Pancreas (tissue), 10 donors: ENCODE measurements at regions not wholly inside any gene's neighbourhood (a gene's known extent, or its start where the extent isn't known, plus 50 kb on each side); places are given as distances from the start of the nearest gene placed in this dataset.
"Not testable (repeated sequence)": the region's sequence is repeated elsewhere in the genome, so short reads cannot be mapped to it uniquely, and the experiment has no call there.

Experiments used
- ATAC-seq, 4 donors: fragments of 200-7000 bp; cut with Tn5 transposase; one replicate each; pipeline versions ENCODE4 v1.8.0 to v1.9.1; 2020; ENCODE audit warnings: mild to moderate bottlenecking in 4 of 4, moderate library complexity in 4 of 4
- DNase-seq, 6 donors: peaks; one replicate each; pipeline ENCODE4 v3.0.0-alpha.2; 2020
- FAIRE-seq: peaks from 2 replicates; lab custom pipeline; 2012; peaks lifted over from hg19 to GRCh38; lab: Jason Lieb, UNC
- H3K27ac ChIP-seq, 4 donors: fragments of 200-600 bp; sonication (generic); 1 replicate in 3 of 4; 2 replicates in 1 of 4; pipeline versions ENCODE4 v1.5.0 to v1.8.0; 2020
- H3K27me3 ChIP-seq, 4 donors: fragments of 200-600 bp; one replicate each; pipeline ENCODE4 v1.8.0; 2021
- H3K36me3 ChIP-seq, 3 donors: fragments of 200-600 bp; sonication (generic) in 1 of 3; one replicate each; pipeline versions ENCODE4 v1.5.0 to v1.8.0; 2020 to 2021
- H3K4me1 ChIP-seq, 3 donors: fragments of 200-600 bp; one replicate each; pipeline ENCODE4 v1.8.0; 2021
- H3K4me3 ChIP-seq, 4 donors: fragments of 200-600 bp; sonication (generic) in 2 of 4; one replicate each; pipeline versions ENCODE4 v1.5.0 to v1.8.0; 2020 to 2021
- H3K9me3 ChIP-seq, 4 donors: fragments of 200-600 bp; one replicate each; pipeline ENCODE4 v1.8.0; 2021
- WGBS, 2 donors: extraction: QIAGEN DNeasy Blood & Tissue Kit; methylation state at CpG; one replicate each; pipeline ENCODE4 v1.1.7; 2013; 5-methylcytosine and 5-hydroxymethylcytosine counted together
- intact Hi-C, 3 donors: fragments of 100-400 bp; cut with DNase I; formaldehyde crosslinking; loops; one replicate each; pipeline versions ENCODE4 v1.11.1 to v1.14.2; 2022
- TF ChIP-seq, protein P1 (sequence below), 4 donors: fragments of 200-600 bp; sonication (generic) in 3 of 4; IDR thresholded peaks; one replicate each; pipeline versions ENCODE4 v1.5.0 to v1.8.0; 2021; ENCODE audit warnings: antibody characterized with exemption in 4 of 4
- donor health status: healthy with polysubstance abuse.
- donor health status: DM: no; HTN: no; CAD: no; lungs with moderate emphysema.
- donor health status: DM: no; HTN: no; CAD: no.
- donor health status: control.
- donor health status: control.
- donor health status: Bipolar disorder and iron deficiency.
- donor health status: DM: yes; HTN: yes; CAD: no.
- donor health status: DM: no; HTN: no; CAD: no.
- donor health status: DM: no; HTN: no; CAD: no.
- donor health status: DM: yes; HTN: yes; CAD: no.

DNA sequence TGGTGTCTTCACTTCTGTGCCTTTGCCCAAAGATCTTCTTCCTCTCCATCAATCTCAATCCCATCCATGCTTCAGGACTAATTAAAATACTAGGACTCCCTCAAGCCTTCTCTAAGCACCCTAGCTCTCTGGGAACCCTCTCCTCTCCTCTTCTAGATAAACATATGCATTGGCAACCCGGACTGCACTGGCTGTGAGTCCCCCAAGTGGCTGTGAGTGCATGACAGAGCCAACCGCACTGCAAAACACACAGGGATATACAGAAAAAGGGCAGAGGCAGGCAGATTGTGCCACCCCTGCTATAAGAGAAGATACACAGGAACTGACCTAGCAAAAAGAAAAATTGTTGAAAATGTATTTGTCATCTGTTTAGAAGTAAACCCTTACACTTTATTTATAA, 457.1 kb downstream of the MFSD1 start:
- no peaks in the 10 kb centered on the region for H3K36me3 ChIP-seq
- peaks cover 0 to 8% (median 0%) of the 10 kb centered on the region in 4 donors for H3K27me3 ChIP-seq
- H3K27ac ChIP-seq: no peak overlapping the region
- DNase-seq: no peak
- WGBS, 2 donors: 50 to 51% methylated on average over 2 of the region's 2 CpGs
- H3K9me3 ChIP-seq: no peaks in the 10 kb centered on the region
- ATAC-seq: no peak
- intact Hi-C loops: loop anchor here in 2 of 3 donors (5.0 kb wide), 2 partner anchors 342 to 417 kb away; no protein-coding TSS in a partner anchor
- TF ChIP-seq, protein P1, sequence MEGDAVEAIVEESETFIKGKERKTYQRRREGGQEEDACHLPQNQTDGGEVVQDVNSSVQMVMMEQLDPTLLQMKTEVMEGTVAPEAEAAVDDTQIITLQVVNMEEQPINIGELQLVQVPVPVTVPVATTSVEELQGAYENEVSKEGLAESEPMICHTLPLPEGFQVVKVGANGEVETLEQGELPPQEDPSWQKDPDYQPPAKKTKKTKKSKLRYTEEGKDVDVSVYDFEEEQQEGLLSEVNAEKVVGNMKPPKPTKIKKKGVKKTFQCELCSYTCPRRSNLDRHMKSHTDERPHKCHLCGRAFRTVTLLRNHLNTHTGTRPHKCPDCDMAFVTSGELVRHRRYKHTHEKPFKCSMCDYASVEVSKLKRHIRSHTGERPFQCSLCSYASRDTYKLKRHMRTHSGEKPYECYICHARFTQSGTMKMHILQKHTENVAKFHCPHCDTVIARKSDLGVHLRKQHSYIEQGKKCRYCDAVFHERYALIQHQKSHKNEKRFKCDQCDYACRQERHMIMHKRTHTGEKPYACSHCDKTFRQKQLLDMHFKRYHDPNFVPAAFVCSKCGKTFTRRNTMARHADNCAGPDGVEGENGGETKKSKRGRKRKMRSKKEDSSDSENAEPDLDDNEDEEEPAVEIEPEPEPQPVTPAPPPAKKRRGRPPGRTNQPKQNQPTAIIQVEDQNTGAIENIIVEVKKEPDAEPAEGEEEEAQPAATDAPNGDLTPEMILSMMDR (IDR thresholded peaks at IDR 0.05): no peak
- H3K4me1 ChIP-seq: no peaks in the 10 kb centered on the region
- no peak overlapping the region for H3K4me3 ChIP-seq
- FAIRE-seq: no peak

- no peaks in the 10 kb centered on the region for H3K4me1 ChIP-seq
- no peak overlapping the region for H3K4me3 ChIP-seq
- 13 to 16% methylated on average over 5 of the region's 5 CpGs for WGBS, 2 donors
- no peak overlapping the region for H3K27ac ChIP-seq
- TF ChIP-seq, protein P1 (IDR thresholded peaks at IDR 0.05): peak; percentile 48 to 73 (median 66)
- peak in 3 of 4 donors; percentile 76 to 81 (median 80) for ATAC-seq
- intact Hi-C loops: loop anchor here in 2 of 3 donors (5.0 to 10.0 kb wide), 2 partner anchors 345 to 547 kb away; no protein-coding TSS in a partner anchor
- peaks cover 0 to 8% (median 0%) of the 10 kb centered on the region in 4 donors for H3K27me3 ChIP-seq
- H3K9me3 ChIP-seq: no peaks in the 10 kb centered on the region
- peak; percentile 86 for FAIRE-seq
- peak in 3 of 6 donors; percentile 17 to 58 (median 20) for DNase-seq
- no peaks in the 10 kb centered on the region for H3K36me3 ChIP-seq
Measured at GRCh38 chr3:159260049-159260662, 458.3 kb downstream of the MFSD1 start.

GRCh38 chr3:159261333-159261732, 459.5 kb downstream of the MFSD1 start:
- not testable (repeated sequence) for H3K27me3 ChIP-seq, H3K36me3 ChIP-seq, ATAC-seq, H3K9me3 ChIP-seq, H3K4me3 ChIP-seq, FAIRE-seq, H3K4me1 ChIP-seq, DNase-seq, H3K27ac ChIP-seq
- 20 to 31% methylated on average over 4 of the region's 4 CpGs for WGBS, 2 donors
- intact Hi-C loops: loop anchor here in 2 of 3 donors (5.0 to 10.0 kb wide), 2 partner anchors 347 to 546 kb away; no protein-coding TSS in a partner anchor

- intact Hi-C loops: loop anchor here in 2 of 3 donors (5.0 to 10.0 kb wide), 2 partner anchors 349 to 543 kb away; no protein-coding TSS in a partner anchor
- TF ChIP-seq, protein P1 (IDR thresholded peaks at IDR 0.05): peak in 3 of 4 donors; percentile 29 to 34 (median 34)
- H3K4me1 ChIP-seq: no peaks in the 10 kb centered on the region
- H3K9me3 ChIP-seq: no peaks in the 10 kb centered on the region
- FAIRE-seq (peak; percentile 53), ATAC-seq (peak in 3 of 4 donors; percentile 62 to 71 (median 70)), DNase-seq (peak in 1 of 6 donors; percentile 20)
- no peak overlapping the region for H3K4me3 ChIP-seq
- H3K36me3 ChIP-seq: no peaks in the 10 kb centered on the region
- no peak overlapping the region for H3K27ac ChIP-seq
- peaks cover 0 to 8% (median 0%) of the 10 kb centered on the region in 4 donors for H3K27me3 ChIP-seq
- WGBS, 2 donors: 28 to 38% methylated on average over 6 of the region's 6 CpGs
Measured at GRCh38 chr3:159263750-159264553, 462.1 kb downstream of the MFSD1 start.

GRCh38 chr3:159265705-159266104, 463.9 kb downstream of the MFSD1 start:
- intact Hi-C loops: loop anchor here in 1 of 3 donors (10.0 kb wide), 1 partner anchor 351 kb away; no protein-coding TSS in a partner anchor
- Histone ChIP-seq H3K4me1 (no peaks in the 10 kb centered on the region), H3K9me3 (no peaks in the 10 kb centered on the region), H3K27me3 (peaks cover 0 to 4% (median 0%) of the 10 kb centered on the region in 4 donors), H3K27ac (no peak overlapping the region), H3K4me3 (no peak overlapping the region), H3K36me3 (no peaks in the 10 kb centered on the region)
- no peak for DNase-seq
- WGBS, 2 donors: 63 to 69% methylated on average over 2 of the region's 2 CpGs
- TF ChIP-seq, protein P1 (IDR thresholded peaks at IDR 0.05): no peak
- FAIRE-seq: no peak
- no peak for ATAC-seq
